ENCODE measurements at regions not wholly inside any gene's neighbourhood (a gene's known extent, or its start where the extent isn't known, plus 50 kb on each side); places are given as distances from the start of the nearest gene placed in this dataset.

- ChIA-PET CTCF (interaction anchor here (1.2 kb wide), 1 partner anchor 20 kb away, joined by 4 read pairs; no protein-coding TSS in a partner anchor), POLR2A (no interaction called here)
- Histone ChIP-seq H3K27ac (ENCODE audit: insufficient read depth, low read depth, low read length) (no peak overlapping the region), H4K20me1 (replicated peaks; ENCODE audit: control insufficient read depth, extremely low read depth, insufficient read depth, low read length) (no peaks in the 10 kb centered on the region), H3K4me3 (replicated peaks in 1 of 3; ENCODE audit: insufficient read depth in 1 of 3, low read depth in 1 of 3, low read length in 3 of 3) (no peak overlapping the region), H2AFZ (ENCODE audit: low read depth, low read length) (no peak overlapping the region), H3K9ac (replicated peaks; ENCODE audit: extremely low read depth, insufficient read depth, low read length) (no peak overlapping the region), H3K9me1 (replicated peaks; ENCODE audit: control insufficient read depth, extremely low read depth, insufficient read depth, low read length) (no peaks in the 10 kb centered on the region), H3K4me1 (ENCODE audit: control insufficient read depth, extremely low read depth, insufficient read depth, low read length) (no peaks in the 10 kb centered on the region), H3K4me2 (ENCODE audit: insufficient read depth, low read length) (no peak overlapping the region), H3K9me3 (replicated peaks; ENCODE audit: control insufficient read depth, insufficient read depth, low read length) (no peaks in the 10 kb centered on the region), H3K79me2 (ENCODE audit: control insufficient read depth, insufficient read depth, low read length) (no peaks in the 10 kb centered on the region), H3K36me3 (ENCODE audit: control insufficient read depth in 2 of 2, extremely low read depth in 1 of 2, insufficient read depth in 2 of 2, low read length in 2 of 2) (no peaks in the 10 kb centered on the region), H3K27me3 (ENCODE audit: control insufficient read depth in 2 of 2, insufficient read depth in 2 of 2, low read length in 2 of 2) (no peaks in the 10 kb centered on the region)
- TF ChIP-seq FOS (IDR thresholded peaks at IDR 0.05; ENCODE audit: borderline replicate concordance, insufficient read depth, low read length) (no peak), POLR2A (IDR thresholded peaks at IDR 0.05; ENCODE audit: low read depth, low read length) (no peak), MYC (IDR thresholded peaks at IDR 0.05; ENCODE audit: low read depth, low read length) (no peak), JUN (IDR thresholded peaks at IDR 0.05; ENCODE audit: borderline replicate concordance, insufficient read depth, insufficient read length, low read depth) (no peak), GATA2 (IDR thresholded peaks at IDR 0.05; ENCODE audit: insufficient read depth, insufficient read length, low read depth, low read length) (no peak), MAX (IDR thresholded peaks at IDR 0.05; ENCODE audit: insufficient read depth, insufficient read length) (no peak), CTCF (IDR thresholded peaks at IDR 0.05; ENCODE audit: extremely low read depth in 1 of 2, insufficient read depth in 1 of 2, low read depth in 1 of 2, low read length in 2 of 2) (no peak), EZH2 (IDR thresholded peaks at IDR 0.05; ENCODE audit: borderline replicate concordance, low read depth, low read length, severe bottlenecking) (no peak), POLR2AphosphoS5 (IDR thresholded peaks at IDR 0.05; ENCODE audit: insufficient read depth, low read depth, low read length) (no peak)
- dilution Hi-C loops (cut with MboI; ENCODE audit: extremely low pct_ligation_motif_present, low sequenced_read_pairs) (no loop called here), intact Hi-C loops (cut with micrococcal nuclease) (loop anchor here (10.0 kb wide), 1 partner anchor 342 kb away; no protein-coding TSS in a partner anchor)
- no peak for DNase-seq (ENCODE audit: low read depth, low spot score)
- BruUV-seq (replicated peaks) = no TSS peak
- no peak for FAIRE-seq
These were observed 327.1 kb downstream of the PAPSS1 start for GRCh38 chr4:107392951-107393350.
